NCI-H2196 treated with DMSO at 0.1 percent for 48 hours (cell line): ENCODE measurements at regions not wholly inside any gene's neighbourhood (a gene's known extent, or its start where the extent isn't known, plus 50 kb on each side); places are given as distances from the start of the nearest gene placed in this dataset.

ENCODE experiments used
- DNase-seq: peaks from one replicate; lab custom pipeline; 2025; ENCODE audit not compliant: unreplicated experiment; lab: John Stamatoyannopoulos, UW

DNA sequence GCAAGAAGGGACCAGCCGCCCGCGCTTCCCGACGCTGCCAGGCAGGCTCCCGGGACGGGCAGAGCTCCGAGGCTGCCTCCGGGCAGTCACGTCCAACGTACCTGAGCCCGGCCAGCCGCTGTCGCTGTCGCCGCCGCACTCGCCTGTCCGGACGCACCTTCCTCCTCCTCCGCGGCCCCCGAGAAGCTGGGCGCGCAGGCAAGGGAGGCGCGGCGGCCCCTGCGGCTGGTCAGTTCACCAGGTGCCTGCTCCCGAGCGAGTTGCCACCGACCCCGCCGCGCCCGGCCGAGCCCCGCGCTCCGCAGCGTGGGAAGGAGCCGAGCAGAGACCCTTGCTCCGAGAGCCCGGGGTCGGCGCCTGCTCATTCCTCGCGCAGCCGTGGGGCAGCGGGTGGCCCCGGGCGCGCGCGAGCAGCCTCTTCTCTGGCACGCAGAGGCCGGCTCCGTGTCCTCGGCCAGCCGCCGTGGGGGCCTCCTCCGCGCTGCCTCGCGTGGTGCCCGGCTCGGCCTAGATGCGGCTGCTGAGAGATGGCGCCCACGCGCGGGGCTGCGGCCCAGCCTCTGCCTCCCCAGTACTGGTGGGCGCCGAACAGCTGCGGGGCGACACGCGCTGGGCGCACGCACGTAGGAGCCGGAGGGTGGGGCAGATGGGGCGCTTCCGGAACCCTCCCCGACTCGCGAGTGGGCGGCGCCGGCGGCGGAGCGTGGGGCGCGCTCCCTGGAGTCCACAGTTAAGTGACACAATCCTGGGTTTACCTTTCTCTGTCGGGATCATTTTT lies 419.4 kb downstream of the UQCRFS1 start:
- DNase-seq = no peak

DNA sequence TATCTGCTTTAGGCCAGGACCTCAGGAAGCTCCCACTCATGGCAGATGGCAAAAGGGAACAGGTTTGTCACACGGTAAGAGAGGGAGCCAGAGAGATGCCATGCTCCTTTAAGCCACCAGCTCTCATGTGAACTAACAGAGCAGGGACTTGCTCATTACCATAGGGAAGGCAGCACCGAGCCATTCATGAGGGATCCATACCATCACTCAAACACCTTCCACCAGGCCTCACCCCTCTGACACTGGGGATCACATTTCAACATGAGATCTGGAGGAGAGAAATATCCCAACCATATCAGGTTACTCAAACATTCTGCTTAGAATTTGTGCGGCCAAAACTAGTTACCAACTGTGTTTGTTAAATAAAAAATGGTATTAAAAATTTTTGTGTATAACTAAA lies 427.0 kb downstream of the UQCRFS1 start:
- no peak for DNase-seq

DNA sequence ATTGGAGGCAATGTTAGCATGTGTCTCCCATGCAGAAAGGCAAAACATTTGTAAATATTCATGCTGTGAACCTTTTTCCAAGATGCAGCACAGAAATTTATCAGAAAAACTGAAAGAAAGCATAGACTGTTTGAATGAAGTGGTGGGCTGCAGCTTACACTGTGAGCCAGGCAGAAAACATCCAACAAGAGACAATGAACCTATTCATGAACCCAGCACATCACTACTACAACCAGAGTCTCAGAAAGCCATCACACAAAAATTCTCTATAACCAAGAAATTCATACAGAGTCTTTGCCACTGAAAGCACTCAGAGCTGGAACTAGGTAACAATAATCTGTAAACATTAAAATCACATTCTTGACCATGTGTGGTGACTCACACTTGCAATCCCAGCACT lies 448.9 kb downstream of the UQCRFS1 start:
- no peak for DNase-seq

DNA sequence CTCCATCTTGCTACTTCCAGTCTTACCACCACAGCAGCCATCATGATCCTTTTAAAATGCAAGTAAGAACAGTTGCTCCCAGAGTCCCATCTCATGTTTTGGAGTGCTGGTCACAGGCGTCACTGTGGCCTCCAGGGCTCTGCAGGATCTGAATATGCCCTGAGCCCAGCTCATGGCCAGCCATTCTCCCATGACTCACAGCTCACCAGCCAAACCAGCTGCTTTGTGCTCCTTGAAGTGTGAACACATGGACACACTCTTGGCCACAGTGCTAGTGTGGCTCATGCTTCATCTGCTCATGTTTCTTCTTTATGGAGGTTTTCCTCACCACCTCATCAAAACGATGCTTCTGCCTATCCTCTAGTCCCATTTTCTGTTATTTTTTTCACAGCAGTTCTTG lies 466.5 kb downstream of the UQCRFS1 start:
- no peak for DNase-seq

DNA sequence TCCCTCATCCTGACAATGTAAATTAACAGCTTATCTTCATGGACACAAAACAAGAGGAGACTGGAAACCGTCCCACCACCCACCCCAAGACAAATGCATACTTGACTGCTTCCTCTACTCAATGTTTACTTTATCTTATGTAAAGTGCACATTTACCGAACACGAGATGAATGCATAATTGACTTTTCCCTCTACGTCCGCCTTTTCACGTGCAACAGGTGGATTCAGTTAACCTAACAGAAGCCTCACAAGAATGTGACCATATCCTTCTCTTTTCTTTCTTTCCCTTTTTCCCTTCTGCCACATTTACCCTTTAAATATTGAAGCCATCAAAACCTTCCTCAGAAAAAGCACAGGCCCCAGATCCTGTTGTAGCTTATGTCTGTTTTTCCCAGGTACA lies 468.0 kb downstream of the UQCRFS1 start:
- no peak for DNase-seq

DNA sequence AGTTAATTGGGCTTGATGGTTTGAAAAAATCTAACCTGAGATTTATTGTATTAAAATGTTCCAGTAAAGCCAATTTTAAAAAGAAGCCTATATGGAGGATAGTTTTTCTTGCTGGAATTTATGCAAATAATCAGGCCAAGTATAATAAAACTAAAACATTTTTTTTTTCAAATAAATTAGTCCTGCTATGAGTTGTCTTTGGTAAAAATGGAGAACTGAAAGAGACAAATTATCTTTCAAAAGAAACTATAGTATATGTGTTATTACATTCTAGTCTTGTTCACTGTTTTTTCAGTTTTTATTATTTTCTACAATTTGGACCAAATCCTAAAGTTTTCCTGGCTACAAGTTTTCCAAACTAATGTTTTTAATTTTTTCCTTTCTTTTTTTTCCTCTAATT lies 468.9 kb downstream of the UQCRFS1 start:
- no peak for DNase-seq

DNA sequence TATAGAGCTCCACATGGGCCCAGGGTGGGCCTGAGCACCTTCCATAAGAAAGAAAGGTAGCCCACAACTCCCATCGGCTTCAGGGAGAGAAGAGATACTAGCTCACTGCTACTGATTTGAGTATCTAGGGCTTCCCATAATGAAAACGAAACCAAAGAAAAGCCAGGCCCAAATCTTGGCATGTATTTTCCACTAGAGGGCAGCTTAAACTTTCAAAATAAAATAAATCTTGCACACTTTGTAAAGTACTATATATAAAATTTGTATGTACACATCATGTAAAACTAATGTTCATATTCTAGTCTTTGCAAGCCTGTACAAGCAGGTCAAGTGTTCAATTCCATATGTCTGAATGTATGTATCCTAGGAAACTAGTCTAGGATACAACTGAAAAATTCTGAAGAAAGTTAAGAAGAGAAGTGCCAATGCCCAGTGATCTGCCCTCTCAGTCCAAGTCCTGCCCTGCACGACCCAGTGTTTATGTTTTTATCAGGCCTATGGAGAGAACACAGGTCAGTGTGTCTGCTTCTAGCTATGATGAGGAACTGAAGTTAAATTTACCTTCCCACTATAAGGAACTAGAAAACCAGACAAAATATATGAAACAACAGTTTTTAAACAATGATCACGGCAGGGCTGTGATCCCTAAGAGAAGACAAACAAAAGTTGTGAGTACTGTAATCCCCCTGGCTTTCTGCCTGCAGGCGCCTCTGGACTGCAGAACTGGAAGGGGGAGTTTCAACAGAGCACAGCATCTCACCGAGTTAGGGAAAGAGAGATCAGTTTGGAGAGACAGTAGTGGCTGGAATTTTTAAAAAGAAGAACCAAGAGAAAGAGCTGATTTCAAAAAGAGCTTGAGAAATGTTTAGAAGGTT lies 475.7 kb downstream of the UQCRFS1 start:
- DNase-seq = peak; percentile 10

DNA sequence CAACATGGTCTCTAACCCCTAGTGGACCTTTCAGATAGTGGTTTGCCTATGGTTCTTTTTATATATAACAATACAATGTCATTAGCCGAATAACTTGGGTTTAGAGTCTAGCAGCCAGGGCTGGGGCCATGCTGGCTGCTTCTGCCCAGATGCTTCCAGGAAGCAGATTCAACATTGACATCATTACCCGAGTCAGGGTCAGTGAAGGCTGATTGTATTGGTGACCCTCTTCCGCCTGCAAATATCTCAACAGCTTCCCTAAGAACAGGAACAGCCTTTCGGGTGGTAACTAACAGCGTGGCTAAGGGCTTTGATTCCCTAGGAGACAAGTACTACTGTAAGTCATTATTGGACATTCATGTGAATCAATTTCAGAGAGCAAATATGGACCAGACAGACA lies 476.4 kb downstream of the UQCRFS1 start:
- no peak for DNase-seq

DNA sequence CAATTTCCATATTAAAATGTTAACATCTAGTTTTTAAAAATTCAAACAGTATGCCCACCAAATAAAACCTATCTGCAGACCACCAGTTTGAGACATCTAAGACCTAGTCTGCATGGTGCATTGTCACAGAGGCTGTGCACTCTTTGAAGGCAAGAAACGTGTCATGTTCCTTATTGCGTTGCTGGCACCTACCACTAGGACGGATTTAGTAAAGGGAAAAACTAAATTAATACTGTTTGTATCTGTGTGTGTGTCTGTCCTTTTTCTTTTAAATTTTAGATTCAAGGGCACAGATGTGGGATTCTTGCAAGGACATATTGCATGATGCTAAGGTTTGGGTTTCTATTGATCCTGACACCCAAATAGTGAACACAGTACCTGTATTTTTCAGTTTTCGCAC lies 481.4 kb downstream of the UQCRFS1 start:
- DNase-seq = no peak

DNA sequence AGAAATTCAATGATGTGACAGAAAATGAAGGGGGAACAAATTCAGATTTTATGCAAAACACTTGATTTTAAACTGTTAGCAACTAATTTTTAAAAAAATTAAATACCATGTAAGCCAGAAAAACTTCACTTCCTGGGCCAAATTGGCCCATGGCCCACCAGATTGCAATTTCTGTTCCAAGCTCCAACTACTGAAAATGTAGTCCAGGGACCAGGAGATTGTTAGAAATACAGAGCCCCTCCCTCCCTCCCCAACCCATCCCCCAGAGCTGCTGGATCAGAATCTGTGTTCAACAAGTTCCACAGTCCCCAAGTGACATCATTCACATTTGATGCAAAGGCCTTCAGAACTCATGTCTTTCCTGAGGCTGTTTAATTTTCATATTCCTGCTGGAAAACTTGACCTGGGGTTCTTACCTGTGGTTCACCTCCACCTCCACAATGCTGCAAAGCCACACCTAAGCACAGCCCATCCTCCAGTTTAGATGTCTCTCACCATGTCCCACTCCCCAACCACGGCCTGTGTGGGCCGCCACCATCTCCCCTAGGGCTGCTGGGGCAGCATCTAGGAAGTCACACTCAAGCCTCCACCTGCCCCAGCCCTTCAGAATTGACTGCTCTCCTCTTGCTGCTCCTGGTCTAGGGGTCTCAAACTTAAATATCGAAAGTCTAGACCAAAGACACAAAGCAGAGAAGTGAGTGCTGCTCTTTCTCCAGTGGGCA lies 482.0 kb downstream of the UQCRFS1 start:
- DNase-seq = no peak

DNA sequence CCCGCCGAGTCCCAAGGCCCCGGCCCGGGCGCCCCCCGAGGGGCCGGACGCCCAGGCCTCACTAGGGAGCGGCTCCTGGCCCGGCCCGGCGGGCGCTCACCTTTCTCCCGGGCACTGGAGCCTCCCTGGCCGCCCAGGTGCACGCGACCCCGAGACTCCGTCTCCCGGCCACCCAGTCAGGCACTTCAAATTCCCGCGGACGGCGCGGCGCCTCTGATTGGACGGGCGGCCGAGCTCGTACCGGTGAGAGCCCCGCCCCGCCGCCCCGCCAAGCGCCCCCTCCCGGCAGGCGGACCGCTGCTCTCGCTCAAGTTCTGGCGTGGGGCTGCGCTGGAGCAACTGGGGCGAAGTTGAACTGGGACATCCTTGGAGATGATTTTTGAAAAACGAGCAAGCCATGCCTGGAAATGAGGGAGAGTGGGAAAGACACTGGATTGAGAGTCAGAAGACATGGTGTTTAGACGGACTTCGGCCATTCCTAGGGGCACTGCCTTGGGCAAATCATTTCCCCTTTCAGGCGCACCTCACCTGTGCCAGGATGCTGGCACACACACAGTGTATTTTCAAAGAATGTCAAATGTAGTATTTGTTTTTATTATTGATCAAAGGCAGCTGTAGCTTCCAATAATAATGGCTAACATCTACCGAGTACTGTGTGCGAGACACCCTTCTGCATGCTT lies 485.3 kb downstream of the UQCRFS1 start:
- no peak for DNase-seq

DNA sequence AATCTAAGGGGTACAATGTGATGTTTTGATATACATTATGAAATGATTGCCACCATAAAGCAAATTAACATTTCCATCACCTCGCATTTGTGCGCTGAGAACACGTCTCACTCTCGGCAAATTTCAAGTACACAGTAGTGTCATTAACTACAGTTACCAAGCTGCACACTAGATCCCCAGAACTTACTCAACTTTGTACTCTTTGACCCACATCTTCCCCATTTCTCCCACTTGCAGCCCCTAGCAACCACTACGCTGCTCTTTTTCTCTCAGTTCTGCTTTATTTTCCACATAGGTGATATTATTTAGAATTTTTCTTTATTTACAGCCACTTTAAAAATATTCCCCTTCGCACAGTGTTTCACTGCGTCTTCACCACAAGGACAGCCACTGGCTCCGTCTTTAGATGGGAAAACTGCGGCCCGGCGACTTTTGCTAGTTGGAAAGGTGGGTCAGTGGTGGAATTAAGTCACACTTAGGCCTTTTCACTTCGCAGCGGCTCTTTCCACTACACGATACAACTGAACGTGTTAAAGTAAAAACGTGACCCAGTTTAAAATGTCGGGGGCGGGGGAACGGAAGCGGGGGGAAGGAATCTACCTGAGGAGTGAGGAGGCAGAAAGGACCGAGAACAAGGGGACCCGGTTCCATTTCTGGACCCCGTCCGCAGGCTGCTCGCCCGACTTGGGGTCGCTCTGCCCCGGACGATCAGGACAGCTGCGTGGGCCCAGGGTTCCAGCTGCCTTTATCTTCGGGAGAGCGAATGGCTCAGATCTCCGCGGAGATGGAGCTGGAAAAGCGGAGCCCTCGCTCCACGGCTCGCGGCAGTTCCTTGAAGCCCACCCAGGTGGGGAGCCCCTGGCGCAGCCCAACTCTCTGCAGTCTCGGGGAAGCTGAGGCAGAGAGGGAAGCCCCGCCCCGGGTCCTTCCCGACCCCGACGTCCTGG lies 486.1 kb downstream of the UQCRFS1 start:
- DNase-seq = no peak

DNA sequence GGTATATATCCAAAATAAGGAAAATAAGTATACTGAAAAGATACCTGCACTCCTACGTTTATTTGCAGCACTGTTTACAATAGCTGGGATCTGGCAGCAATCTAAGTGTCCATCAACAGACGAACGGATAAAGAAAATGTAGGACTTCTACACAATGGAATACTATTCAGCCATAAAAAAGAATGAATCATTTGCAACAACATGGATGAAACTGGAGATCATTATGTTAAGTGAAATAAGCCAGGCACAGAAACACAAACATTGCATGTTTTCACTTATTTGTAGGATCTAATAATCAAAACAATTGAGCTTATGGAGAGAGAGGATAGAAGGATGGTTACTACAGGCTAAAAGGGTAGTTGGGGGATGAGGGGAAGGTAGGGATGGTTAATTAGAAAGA lies 494.0 kb downstream of the UQCRFS1 start:
- DNase-seq = no peak

DNA sequence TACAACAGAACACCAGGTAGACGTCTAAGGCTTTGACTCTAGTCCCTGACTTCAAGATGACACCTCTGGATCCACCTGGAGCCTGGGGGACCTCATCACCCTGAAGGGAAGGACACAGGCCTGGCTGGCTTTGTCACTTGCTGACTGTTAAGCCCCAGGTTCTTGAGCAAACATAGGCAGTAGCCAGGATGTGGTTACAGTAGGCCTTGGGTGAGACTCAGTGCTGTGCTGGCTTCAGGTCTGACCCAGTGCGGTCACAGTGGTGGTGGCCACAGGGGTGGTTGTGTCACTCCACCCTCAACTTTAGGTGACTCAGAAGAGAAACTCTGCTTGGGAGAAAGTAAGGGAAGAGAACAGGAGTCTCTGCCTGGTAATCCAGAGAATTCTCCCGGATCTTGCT lies 497.8 kb downstream of the UQCRFS1 start:
- DNase-seq = no peak

DNA sequence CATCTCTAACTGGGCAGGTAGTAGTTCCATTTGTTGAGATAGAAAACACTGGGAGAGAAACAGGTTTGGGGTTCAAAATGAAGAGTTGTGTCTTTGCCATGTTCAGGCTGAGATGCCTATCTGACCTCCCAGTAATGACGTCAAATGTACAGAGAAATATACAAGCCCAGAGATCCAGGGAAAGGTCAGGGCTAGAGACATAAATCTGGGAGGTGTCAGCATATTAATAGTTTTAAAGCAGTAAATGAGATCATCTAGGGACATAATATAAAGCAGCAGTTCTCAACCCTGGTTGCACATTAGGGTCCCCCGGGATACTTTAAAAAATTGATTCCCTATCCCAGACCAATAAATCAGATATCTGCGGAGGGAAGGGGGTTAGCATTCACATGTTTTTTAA lies 501.5 kb downstream of the UQCRFS1 start:
- DNase-seq = no peak

DNA sequence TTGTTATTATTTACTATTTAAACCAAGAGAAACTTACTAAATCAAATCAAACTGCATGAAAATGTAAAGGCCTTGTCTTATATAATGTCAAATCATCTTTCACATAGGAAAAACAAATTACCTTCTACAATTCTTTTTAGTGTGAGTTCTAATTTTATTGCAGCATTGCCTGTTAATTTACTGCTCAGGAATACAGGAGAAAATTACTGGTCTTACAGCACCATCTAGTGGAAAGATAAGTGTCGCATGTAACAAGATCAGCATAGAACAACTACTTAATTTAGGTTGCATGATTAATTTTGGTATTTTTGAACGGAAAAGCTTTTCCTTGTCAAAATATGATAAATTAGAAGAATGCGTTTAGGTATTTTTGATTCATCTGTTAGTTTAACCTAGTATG lies 502.7 kb downstream of the UQCRFS1 start:
- DNase-seq = peak; percentile 10

DNA sequence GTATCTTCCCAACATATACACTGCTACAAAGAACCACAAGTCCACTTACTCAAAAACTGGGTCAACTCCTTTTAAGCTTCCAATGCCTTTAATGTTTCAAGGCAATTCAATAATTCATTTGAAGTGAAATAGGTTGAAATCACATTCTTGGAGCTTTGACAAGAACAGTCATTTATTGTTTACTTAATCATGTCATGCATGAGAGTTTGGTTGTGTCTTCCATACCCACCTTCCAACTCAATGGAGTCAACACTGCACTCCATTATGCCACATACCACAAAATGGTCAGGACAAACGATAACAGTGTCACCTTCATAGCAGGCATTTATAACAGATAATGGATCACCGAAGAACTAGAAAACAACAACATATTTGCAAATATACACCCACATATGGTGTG lies 506.3 kb downstream of the UQCRFS1 start:
- DNase-seq = no peak

DNA sequence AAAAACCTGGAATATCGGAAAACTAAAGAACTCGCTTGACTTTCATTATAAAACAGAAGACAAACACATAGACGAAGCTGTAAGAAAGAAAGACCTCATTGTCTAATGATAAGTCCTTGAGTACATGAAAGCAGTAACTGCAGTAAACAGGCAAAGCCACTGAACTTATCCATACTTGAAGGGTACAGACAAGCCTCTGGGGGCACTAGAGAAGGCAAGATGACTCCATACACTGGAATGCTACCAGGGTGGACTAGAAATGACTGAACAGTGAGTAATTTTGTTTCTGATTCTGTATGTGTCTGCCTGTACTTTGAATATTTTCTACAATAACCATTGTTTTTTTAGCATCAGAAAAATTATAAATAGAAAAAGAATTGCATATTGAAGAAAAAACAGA lies 507.9 kb downstream of the UQCRFS1 start:
- DNase-seq = no peak

DNA sequence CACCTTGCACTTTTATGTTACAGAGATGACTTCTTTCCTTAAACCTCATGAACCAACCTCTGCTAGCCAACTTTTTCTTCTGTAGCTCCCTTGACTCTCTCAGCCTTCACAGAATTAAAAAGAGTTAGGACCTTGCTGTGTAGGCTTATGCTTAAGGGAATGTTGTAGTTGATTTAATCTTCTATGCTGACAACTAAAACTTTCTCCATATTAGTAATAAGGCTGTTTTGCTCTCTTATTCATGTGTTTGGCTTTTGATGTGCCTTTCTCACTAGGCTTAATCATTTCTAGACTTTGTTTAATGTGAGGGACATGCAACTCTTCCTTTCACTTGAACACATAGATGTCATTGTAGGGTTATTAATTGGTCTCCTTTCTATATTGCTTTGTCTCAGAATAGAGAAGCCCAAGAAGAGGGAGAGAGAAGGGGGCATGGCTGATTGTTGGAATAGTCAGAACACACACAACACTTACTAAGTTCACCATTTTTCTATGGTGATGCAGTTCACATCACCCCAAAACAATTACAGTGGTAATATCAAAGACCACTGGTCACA lies 509.5 kb downstream of the UQCRFS1 start:
- no peak for DNase-seq

DNA sequence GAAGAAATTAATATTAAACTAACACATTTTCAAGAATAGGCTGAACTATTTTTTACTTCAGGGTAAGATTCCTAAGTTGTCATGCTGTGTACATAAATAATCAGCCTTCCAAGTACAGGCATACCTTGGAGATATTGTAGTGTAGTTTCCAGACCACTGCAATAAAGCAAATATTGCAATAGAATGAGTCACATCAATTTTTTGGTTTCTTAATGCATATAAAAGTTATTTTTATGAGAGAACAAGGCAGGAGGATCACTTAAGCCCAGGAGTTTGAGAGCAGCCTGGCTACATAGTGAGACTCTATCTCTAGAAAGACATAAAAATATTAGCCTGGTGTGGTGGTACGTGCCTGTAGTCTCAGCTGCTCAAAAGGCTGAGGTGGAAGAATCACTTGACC lies 511.5 kb downstream of the UQCRFS1 start:
- DNase-seq = no peak
